Erythroblast (primary cell): ENCODE measurements at regions not wholly inside any gene's neighbourhood (a gene's known extent, or its start where the extent isn't known, plus 50 kb on each side); places are given as distances from the start of the nearest gene placed in this dataset.

Source experiments
- GATA1 ChIP-seq: IDR thresholded peaks from 2 replicates; pipeline ENCODE4 v1.6.1; 2011; ENCODE audit warnings: low read depth, mild to moderate bottlenecking, control low read depth, low read length, moderate library complexity
- POLR2A ChIP-seq: IDR thresholded peaks from 2 replicates; pipeline ENCODE4 v1.6.1; 2011; ENCODE audit warnings: mild to moderate bottlenecking, low read length

- no peak for TF ChIP-seq POLR2A
- TF ChIP-seq GATA1: no peak
Observed at GRCh38 chr7:32137059-32137458, 66.9 kb upstream of the PDE1C start.
